ENCODE measurements at regions not wholly inside any gene's neighbourhood (a gene's known extent, or its start where the extent isn't known, plus 50 kb on each side); places are given as distances from the start of the nearest gene placed in this dataset.

GRCh38 chr20:9981829-9982228, 53.0 kb upstream of the ANKEF1 start:
- Histone ChIP-seq H3K4me3 (ENCODE audit: low read depth in 1 of 5, low read length in 5 of 5) (no peak overlapping the region), H3K27me3 (ENCODE audit: control insufficient read depth in 5 of 5, insufficient read depth in 4 of 5, low read length in 5 of 5) (no peaks in the 10 kb centered on the region), H3K27ac (ENCODE audit: low read depth, low read length) (no peak overlapping the region), H3K9me3 (ENCODE audit: control insufficient read depth in 5 of 5, low read length in 5 of 5) (no peaks in the 10 kb centered on the region), H3K9ac (ENCODE audit: low read length in 5 of 5) (no peak overlapping the region), H3K4me1 (ENCODE audit: control insufficient read depth in 5 of 5, insufficient read depth in 5 of 5, low read length in 5 of 5) (peaks cover 0 to 32% (median 9%) of the 10 kb centered on the region in 5 donors), H3K36me3 (ENCODE audit: control insufficient read depth in 5 of 5, insufficient read depth in 5 of 5, low read length in 5 of 5) (no peaks in the 10 kb centered on the region)

- H3K4me1 ChIP-seq (ENCODE audit: control insufficient read depth in 5 of 5, insufficient read depth in 5 of 5, low read length in 5 of 5), result peaks cover 0 to 11% (median 3%) of the 10 kb centered on the region in 5 donors
- no peak overlapping the region for H3K9ac ChIP-seq (ENCODE audit: low read length in 5 of 5)
- no peaks in the 10 kb centered on the region for H3K27me3 ChIP-seq (ENCODE audit: control insufficient read depth in 5 of 5, insufficient read depth in 4 of 5, low read length in 5 of 5)
- H3K27ac ChIP-seq (ENCODE audit: low read depth, low read length), result no peak overlapping the region
- no peak overlapping the region for H3K4me3 ChIP-seq (ENCODE audit: low read depth in 1 of 5, low read length in 5 of 5)
- no peaks in the 10 kb centered on the region for H3K9me3 ChIP-seq (ENCODE audit: control insufficient read depth in 5 of 5, low read length in 5 of 5)
- no peaks in the 10 kb centered on the region for H3K36me3 ChIP-seq (ENCODE audit: control insufficient read depth in 5 of 5, insufficient read depth in 5 of 5, low read length in 5 of 5)
Observed at GRCh38 chr20:9978397-9979004, 56.3 kb upstream of the ANKEF1 start.

GRCh38 chr20:9977629-9978028, 57.2 kb upstream of the ANKEF1 start:
- Histone ChIP-seq H3K27ac (ENCODE audit: low read depth, low read length) (no peak overlapping the region), H3K9me3 (ENCODE audit: control insufficient read depth in 5 of 5, low read length in 5 of 5) (no peaks in the 10 kb centered on the region), H3K36me3 (ENCODE audit: control insufficient read depth in 5 of 5, insufficient read depth in 5 of 5, low read length in 5 of 5) (no peaks in the 10 kb centered on the region), H3K9ac (ENCODE audit: low read length in 5 of 5) (no peak overlapping the region), H3K4me3 (ENCODE audit: low read depth in 1 of 5, low read length in 5 of 5) (no peak overlapping the region), H3K27me3 (ENCODE audit: control insufficient read depth in 5 of 5, insufficient read depth in 4 of 5, low read length in 5 of 5) (no peaks in the 10 kb centered on the region), H3K4me1 (ENCODE audit: control insufficient read depth in 5 of 5, insufficient read depth in 5 of 5, low read length in 5 of 5) (peaks cover 0 to 4% (median 0%) of the 10 kb centered on the region in 5 donors)

- no peaks in the 10 kb centered on the region for H3K36me3 ChIP-seq (ENCODE audit: control insufficient read depth in 5 of 5, insufficient read depth in 5 of 5, low read length in 5 of 5)
- H3K9ac ChIP-seq (ENCODE audit: low read length in 5 of 5), result no peak overlapping the region
- H3K27ac ChIP-seq (ENCODE audit: low read depth, low read length), result no peak overlapping the region
- no peaks in the 10 kb centered on the region for H3K27me3 ChIP-seq (ENCODE audit: control insufficient read depth in 5 of 5, insufficient read depth in 4 of 5, low read length in 5 of 5)
- no peak overlapping the region for H3K4me3 ChIP-seq (ENCODE audit: low read depth in 1 of 5, low read length in 5 of 5)
- H3K4me1 ChIP-seq (ENCODE audit: control insufficient read depth in 5 of 5, insufficient read depth in 5 of 5, low read length in 5 of 5), result no peaks in the 10 kb centered on the region
- H3K9me3 ChIP-seq (ENCODE audit: control insufficient read depth in 5 of 5, low read length in 5 of 5), result no peaks in the 10 kb centered on the region
Observed at GRCh38 chr20:9974324-9974723, 60.5 kb upstream of the ANKEF1 start.

GRCh38 chr20:9971746-9972145, 63.0 kb upstream of the ANKEF1 start:
- Histone ChIP-seq H3K4me3 (ENCODE audit: low read depth in 1 of 5, low read length in 5 of 5) (no peak overlapping the region), H3K9me3 (ENCODE audit: control insufficient read depth in 5 of 5, low read length in 5 of 5) (no peaks in the 10 kb centered on the region), H3K27ac (ENCODE audit: low read depth, low read length) (no peak overlapping the region), H3K36me3 (ENCODE audit: control insufficient read depth in 5 of 5, insufficient read depth in 5 of 5, low read length in 5 of 5) (no peaks in the 10 kb centered on the region), H3K27me3 (ENCODE audit: control insufficient read depth in 5 of 5, insufficient read depth in 4 of 5, low read length in 5 of 5) (no peaks in the 10 kb centered on the region), H3K9ac (ENCODE audit: low read length in 5 of 5) (no peak overlapping the region), H3K4me1 (ENCODE audit: control insufficient read depth in 5 of 5, insufficient read depth in 5 of 5, low read length in 5 of 5) (no peaks in the 10 kb centered on the region)

GRCh38 chr20:9969626-9970025, 65.2 kb upstream of the ANKEF1 start:
- Histone ChIP-seq H3K9ac (ENCODE audit: low read length in 5 of 5) (no peak overlapping the region), H3K36me3 (ENCODE audit: control insufficient read depth in 5 of 5, insufficient read depth in 5 of 5, low read length in 5 of 5) (no peaks in the 10 kb centered on the region), H3K27ac (ENCODE audit: low read depth, low read length) (no peak overlapping the region), H3K9me3 (ENCODE audit: control insufficient read depth in 5 of 5, low read length in 5 of 5) (no peaks in the 10 kb centered on the region), H3K4me3 (ENCODE audit: low read depth in 1 of 5, low read length in 5 of 5) (no peak overlapping the region), H3K4me1 (ENCODE audit: control insufficient read depth in 5 of 5, insufficient read depth in 5 of 5, low read length in 5 of 5) (no peaks in the 10 kb centered on the region), H3K27me3 (ENCODE audit: control insufficient read depth in 5 of 5, insufficient read depth in 4 of 5, low read length in 5 of 5) (peaks cover 0 to 3% (median 0%) of the 10 kb centered on the region in 5 donors)

GRCh38 chr20:9968015-9968414, 66.8 kb upstream of the ANKEF1 start:
- Histone ChIP-seq H3K27ac (ENCODE audit: low read depth, low read length) (no peak overlapping the region), H3K9me3 (ENCODE audit: control insufficient read depth in 5 of 5, low read length in 5 of 5) (no peaks in the 10 kb centered on the region), H3K4me1 (ENCODE audit: control insufficient read depth in 5 of 5, insufficient read depth in 5 of 5, low read length in 5 of 5) (no peaks in the 10 kb centered on the region), H3K36me3 (ENCODE audit: control insufficient read depth in 5 of 5, insufficient read depth in 5 of 5, low read length in 5 of 5) (no peaks in the 10 kb centered on the region), H3K4me3 (ENCODE audit: low read depth in 1 of 5, low read length in 5 of 5) (no peak overlapping the region), H3K27me3 (ENCODE audit: control insufficient read depth in 5 of 5, insufficient read depth in 4 of 5, low read length in 5 of 5) (peaks cover 0 to 7% (median under 1%) of the 10 kb centered on the region in 5 donors), H3K9ac (ENCODE audit: low read length in 5 of 5) (no peak overlapping the region)

- Histone ChIP-seq H3K9me3 (ENCODE audit: control insufficient read depth in 5 of 5, low read length in 5 of 5) (no peaks in the 10 kb centered on the region), H3K4me1 (ENCODE audit: control insufficient read depth in 5 of 5, insufficient read depth in 5 of 5, low read length in 5 of 5) (no peaks in the 10 kb centered on the region), H3K27ac (ENCODE audit: low read depth, low read length) (no peak overlapping the region), H3K4me3 (ENCODE audit: low read depth in 1 of 5, low read length in 5 of 5) (no peak overlapping the region), H3K27me3 (ENCODE audit: control insufficient read depth in 5 of 5, insufficient read depth in 4 of 5, low read length in 5 of 5) (peaks cover 0 to 7% (median 3%) of the 10 kb centered on the region in 5 donors), H3K36me3 (ENCODE audit: control insufficient read depth in 5 of 5, insufficient read depth in 5 of 5, low read length in 5 of 5) (no peaks in the 10 kb centered on the region), H3K9ac (ENCODE audit: low read length in 5 of 5) (no peak overlapping the region)
Observed at GRCh38 chr20:9966966-9967365, 67.8 kb upstream of the ANKEF1 start.

GRCh38 chr20:9963029-9963428, 71.8 kb upstream of the ANKEF1 start:
- Histone ChIP-seq H3K36me3 (ENCODE audit: control insufficient read depth in 5 of 5, insufficient read depth in 5 of 5, low read length in 5 of 5) (no peaks in the 10 kb centered on the region), H3K4me1 (ENCODE audit: control insufficient read depth in 5 of 5, insufficient read depth in 5 of 5, low read length in 5 of 5) (no peaks in the 10 kb centered on the region), H3K27ac (ENCODE audit: low read depth, low read length) (no peak overlapping the region), H3K9me3 (ENCODE audit: control insufficient read depth in 5 of 5, low read length in 5 of 5) (no peaks in the 10 kb centered on the region), H3K9ac (ENCODE audit: low read length in 5 of 5) (no peak overlapping the region), H3K4me3 (ENCODE audit: low read depth in 1 of 5, low read length in 5 of 5) (no peak overlapping the region), H3K27me3 (ENCODE audit: control insufficient read depth in 5 of 5, insufficient read depth in 4 of 5, low read length in 5 of 5) (peaks cover 0 to 7% (median 3%) of the 10 kb centered on the region in 5 donors)

- Histone ChIP-seq H3K36me3 (ENCODE audit: control insufficient read depth in 5 of 5, insufficient read depth in 5 of 5, low read length in 5 of 5) (no peaks in the 10 kb centered on the region), H3K27me3 (ENCODE audit: control insufficient read depth in 5 of 5, insufficient read depth in 4 of 5, low read length in 5 of 5) (peaks cover 0 to 3% (median 0%) of the 10 kb centered on the region in 5 donors), H3K4me3 (ENCODE audit: low read depth in 1 of 5, low read length in 5 of 5) (no peak overlapping the region), H3K9ac (ENCODE audit: low read length in 5 of 5) (no peak overlapping the region), H3K9me3 (ENCODE audit: control insufficient read depth in 5 of 5, low read length in 5 of 5) (no peaks in the 10 kb centered on the region), H3K27ac (ENCODE audit: low read depth, low read length) (no peak overlapping the region), H3K4me1 (ENCODE audit: control insufficient read depth in 5 of 5, insufficient read depth in 5 of 5, low read length in 5 of 5) (no peaks in the 10 kb centered on the region)
Observed at GRCh38 chr20:9958693-9959092, 76.1 kb upstream of the ANKEF1 start.
